ENCODE measurements at regions not wholly inside any gene's neighbourhood (a gene's known extent, or its start where the extent isn't known, plus 50 kb on each side); places are given as distances from the start of the nearest gene placed in this dataset.

GRCh38 chr12:13293096-13293495 is 96.6 kb downstream of the EMP1 start:
- no peak for TF ChIP-seq CTCF (IDR thresholded peaks at IDR 0.05; ENCODE audit: low read length)
- TF ChIP-seq EZH2 (IDR thresholded peaks at IDR 0.05; ENCODE audit: borderline replicate concordance, low read length), result no peak

Measured in OCI-LY1 (cell line).